GM19193 (cell line): ENCODE measurements at regions not wholly inside any gene's neighbourhood (a gene's known extent, or its start where the extent isn't known, plus 50 kb on each side); places are given as distances from the start of the nearest gene placed in this dataset.

Source experiments
- POLR2A ChIP-seq: IDR thresholded peaks from 4 replicates; pipeline ENCODE4 v1.6.1; 2011; ENCODE audit not compliant: insufficient read depth, insufficient read length; ENCODE audit errors: extremely low read depth

DNA sequence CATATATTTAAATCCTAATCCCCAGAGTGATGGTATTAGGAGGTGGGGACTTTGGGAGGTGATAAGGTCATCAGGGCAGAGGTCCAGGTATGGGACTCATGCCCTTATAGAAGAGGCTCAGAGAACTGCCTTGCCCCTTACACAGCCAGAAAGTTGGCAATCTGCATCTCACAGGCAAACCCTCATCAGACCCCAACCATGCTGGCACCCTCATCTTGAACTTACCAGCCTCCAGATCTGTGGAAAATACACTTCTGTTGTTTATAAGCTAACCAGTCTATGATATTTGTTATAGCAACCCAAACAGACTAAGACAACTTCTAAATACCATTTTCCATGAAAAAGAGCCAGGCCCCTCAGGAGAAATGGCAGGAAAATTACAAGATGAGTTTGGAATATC lies 69.3 kb upstream of the PRDX6 start:
- TF ChIP-seq POLR2A, result no peak

DNA sequence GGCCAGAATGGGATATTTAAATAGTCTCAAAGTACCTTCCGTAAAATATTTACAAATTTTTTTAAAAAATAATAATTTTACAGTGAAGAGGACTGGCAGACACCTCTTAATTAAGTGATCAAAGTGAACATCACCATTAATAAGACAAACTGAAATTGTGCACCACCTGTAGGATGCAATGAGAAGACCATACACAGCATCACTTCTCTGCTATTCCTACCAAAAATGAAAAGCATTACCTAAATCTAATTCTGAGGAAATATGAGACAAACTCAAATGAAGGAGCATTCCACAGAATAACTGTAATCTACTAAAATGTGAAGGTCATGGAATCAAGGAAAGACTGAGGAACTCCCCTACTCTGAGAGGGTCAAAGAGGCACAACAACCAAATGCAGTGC lies 68.2 kb upstream of the PRDX6 start:
- no peak for TF ChIP-seq POLR2A

DNA sequence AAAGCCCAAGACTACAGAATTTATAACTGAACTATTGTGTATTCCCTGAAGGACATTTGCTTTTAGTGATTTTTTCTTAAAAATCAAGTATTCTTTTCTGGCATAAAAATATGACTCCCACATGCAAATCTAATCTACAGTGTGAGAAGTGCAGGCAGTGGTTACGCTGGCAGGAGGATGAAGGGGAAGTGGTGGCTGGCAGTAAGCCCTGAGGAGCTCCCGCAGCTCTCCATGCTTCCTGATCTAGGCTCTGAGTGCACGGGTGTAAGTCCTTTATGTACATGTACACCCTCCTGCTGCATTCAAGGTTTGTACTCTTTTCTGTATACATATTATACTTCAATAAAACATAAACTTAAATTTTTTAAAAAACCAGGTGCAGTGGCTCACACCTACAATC lies 67.5 kb upstream of the PRDX6 start:
- TF ChIP-seq POLR2A, result no peak

- TF ChIP-seq POLR2A, result no peak
Observed at GRCh38 chr1:173410133-173410793, 66.9 kb upstream of the PRDX6 start.

- TF ChIP-seq POLR2A, result peak; percentile 69
Observed at GRCh38 chr1:173410794-173411236, 66.3 kb upstream of the PRDX6 start.

- TF ChIP-seq POLR2A, result no peak
Observed at GRCh38 chr1:173411835-173412742, 65.0 kb upstream of the PRDX6 start.

DNA sequence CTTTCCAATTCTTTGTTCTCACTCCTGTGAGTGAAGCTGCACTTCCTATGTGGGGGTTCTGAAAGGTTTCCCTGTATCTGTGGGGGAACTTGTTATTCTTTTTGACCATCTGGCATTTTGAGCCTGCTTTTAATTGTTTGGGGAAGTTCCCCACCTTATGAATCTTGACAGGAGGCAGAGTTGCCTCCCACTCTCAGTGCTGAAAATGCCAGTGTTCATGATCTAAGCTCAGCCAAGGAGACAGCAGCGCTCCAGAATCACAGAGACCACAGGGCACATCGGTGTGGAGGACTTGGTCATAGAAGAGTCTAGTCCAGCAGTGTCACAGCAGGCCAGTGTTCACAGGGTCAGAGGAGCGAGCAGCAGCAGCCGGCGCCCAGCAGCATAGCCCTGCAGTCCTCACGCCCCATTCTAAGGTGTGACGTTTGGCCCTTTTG lies 63.8 kb upstream of the PRDX6 start:
- TF ChIP-seq POLR2A, result peak; percentile 53

- peak; percentile 25 for TF ChIP-seq POLR2A
Observed at GRCh38 chr1:173414136-173414535, 63.0 kb upstream of the PRDX6 start.

GRCh38 chr1:173414539-173415226 lies 62.5 kb upstream of the PRDX6 start:
- no peak for TF ChIP-seq POLR2A

DNA sequence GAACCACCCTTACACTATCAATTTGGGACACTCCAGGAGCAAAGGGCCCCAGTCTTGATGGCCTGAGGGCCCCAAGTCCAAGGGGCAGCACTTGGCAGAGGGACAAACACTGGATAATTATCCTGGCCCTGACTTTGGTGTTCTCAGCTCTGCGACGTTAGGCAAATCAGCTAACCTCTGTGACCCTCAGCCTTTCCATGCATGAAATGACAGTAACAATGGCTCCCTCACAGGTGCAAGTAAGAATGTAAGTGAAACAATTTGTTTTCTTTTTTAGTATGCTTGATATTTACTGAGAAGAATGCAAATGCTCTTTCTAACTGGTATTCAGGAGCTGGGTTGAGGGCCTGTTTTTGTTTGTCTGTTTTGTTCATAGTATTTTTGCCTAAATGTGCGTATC lies 61.6 kb upstream of the PRDX6 start:
- no peak for TF ChIP-seq POLR2A

- peak; percentile 20 for TF ChIP-seq POLR2A
Observed at GRCh38 chr1:173415905-173416450, 61.2 kb upstream of the PRDX6 start.

- no peak for TF ChIP-seq POLR2A
Observed at GRCh38 chr1:173417563-173417962, 59.6 kb upstream of the PRDX6 start.

DNA sequence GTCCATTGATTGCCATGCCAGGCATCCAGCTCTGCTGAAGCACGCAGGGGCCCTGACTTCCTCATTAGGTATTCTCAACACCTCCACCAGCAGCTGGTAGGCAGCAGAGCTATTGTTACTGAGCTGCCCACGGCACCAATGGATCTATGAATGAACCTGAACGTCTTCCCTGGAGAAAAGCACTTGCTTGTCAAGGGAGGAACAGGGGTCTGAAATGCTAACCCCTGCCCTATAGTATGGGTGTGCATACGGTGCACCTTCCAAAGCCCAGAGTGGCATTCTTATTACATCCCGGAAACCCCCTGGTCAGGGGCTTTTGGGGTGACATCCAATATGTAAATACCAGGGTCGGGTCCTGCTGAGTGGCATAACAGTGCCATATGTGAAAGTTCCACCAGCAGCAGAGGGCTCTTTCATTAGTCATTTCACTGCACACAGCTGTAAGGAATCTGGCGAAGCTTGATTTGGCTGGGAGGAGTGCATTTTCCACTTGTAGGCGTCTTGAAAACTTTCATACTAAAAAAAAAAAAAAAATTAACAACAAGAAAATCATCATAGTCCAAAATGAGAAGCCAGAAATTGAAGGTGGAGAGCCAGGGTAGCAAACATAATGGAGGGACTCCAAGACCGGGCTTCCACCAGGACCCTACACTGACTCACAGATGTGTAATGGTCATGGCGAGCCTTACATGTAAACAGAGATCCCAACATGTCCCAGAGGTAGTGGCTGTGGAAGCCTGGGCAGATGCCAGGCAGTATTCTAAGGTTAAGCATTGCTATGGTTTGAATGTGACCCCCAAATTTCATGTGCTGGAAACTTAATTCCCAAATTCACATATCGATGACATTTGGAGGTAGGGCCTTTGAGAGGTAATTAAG lies 58.8 kb upstream of the PRDX6 start:
- no peak for TF ChIP-seq POLR2A

GRCh38 chr1:173420330-173420806 lies 56.8 kb upstream of the PRDX6 start:
- TF ChIP-seq POLR2A, result no peak

DNA sequence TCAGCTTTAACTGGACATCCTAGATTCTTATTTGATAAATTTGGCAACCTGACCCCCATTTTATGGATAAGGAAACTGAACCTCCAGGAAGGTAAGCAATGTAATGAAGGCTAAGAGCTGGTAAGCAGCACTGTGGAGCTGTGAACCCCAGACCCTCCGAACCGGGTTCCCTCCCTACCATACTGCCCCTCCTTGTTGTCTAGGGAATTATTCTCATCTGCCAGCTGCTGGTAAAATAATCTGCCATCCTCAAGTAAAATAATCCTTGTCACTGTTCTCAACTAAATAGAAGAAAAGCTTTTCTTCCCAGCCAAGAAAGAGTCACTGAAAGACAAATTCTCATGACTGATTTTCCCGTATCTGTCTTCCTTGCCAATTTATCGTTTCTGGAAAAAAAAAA lies 55.8 kb upstream of the PRDX6 start:
- TF ChIP-seq POLR2A, result no peak

DNA sequence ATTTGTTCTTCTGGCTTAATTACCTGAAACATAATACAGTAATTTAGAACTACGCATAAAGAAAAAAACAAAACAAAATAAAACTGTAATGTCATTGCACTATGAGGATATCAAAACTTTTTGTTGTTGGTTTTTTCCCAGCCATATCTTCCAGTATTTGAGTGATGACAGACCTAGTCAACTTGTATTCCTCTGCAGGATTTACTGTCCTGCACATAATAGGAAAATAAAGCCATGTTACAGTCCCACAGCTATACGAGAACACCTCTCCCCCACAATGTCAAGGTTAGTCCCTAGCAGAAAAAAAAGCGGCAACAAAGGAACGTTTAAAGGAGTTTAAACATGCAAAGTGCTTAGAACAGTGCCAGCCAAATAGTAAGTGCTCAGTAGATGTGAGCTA lies 55.3 kb upstream of the PRDX6 start:
- no peak for TF ChIP-seq POLR2A
